Vagina (tissue), 2 donors: ENCODE measurements at regions not wholly inside any gene's neighbourhood (a gene's known extent, or its start where the extent isn't known, plus 50 kb on each side); places are given as distances from the start of the nearest gene placed in this dataset.

ENCODE experiments used
- POLR2A ChIP-seq, 2 donors: fragments of 450-650 bp; IDR thresholded peaks; one replicate each; pipeline ENCODE4 v1.6.1; 2017; ENCODE audit warnings: antibody characterized with exemption in 2 of 2, mild to moderate bottlenecking in 2 of 2, moderate library complexity in 2 of 2
- POLR2AphosphoS5 ChIP-seq, 2 donors: sonication (generic); formaldehyde crosslinking; IDR thresholded peaks; one replicate each; pipeline ENCODE4 v1.9.0; 2017; ENCODE audit warnings: antibody characterized with exemption in 2 of 2, mild to moderate bottlenecking in 2 of 2, low read depth in 1 of 2; ENCODE audit not compliant: insufficient read depth in 1 of 2
- TF ChIP-seq, protein P1 (sequence below), 3 experiments: fragments of 450-650 bp in 2 of 3; fragments of 200-600 bp in 1 of 3; sonication (generic) in 1 of 3; IDR thresholded peaks; one replicate each; pipeline ENCODE4 v1.5.1; 2017 to 2019; ENCODE audit warnings: antibody characterized with exemption in 3 of 3, mild to moderate bottlenecking in 2 of 3, moderate library complexity in 2 of 3

DNA sequence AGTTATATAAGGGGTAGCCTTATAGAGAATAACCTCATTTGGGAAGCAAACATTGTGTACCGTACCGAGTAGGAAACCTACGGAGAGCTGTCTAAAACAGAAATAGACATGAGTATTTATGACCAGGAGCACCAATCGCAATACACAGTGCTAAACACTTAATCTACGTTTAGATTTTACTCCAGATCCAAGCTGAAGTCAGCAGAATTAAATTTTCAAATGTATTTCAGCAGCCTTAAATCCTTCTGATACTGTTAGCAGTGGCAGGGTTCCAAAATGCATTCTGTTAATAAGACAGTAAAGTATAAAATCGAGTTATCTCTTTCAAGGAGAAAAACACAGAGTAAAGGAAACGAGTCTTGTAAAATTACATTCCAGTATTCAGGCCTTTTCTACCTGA is 118.1 kb upstream of the ZNF521 start:
- TF ChIP-seq, protein P1, sequence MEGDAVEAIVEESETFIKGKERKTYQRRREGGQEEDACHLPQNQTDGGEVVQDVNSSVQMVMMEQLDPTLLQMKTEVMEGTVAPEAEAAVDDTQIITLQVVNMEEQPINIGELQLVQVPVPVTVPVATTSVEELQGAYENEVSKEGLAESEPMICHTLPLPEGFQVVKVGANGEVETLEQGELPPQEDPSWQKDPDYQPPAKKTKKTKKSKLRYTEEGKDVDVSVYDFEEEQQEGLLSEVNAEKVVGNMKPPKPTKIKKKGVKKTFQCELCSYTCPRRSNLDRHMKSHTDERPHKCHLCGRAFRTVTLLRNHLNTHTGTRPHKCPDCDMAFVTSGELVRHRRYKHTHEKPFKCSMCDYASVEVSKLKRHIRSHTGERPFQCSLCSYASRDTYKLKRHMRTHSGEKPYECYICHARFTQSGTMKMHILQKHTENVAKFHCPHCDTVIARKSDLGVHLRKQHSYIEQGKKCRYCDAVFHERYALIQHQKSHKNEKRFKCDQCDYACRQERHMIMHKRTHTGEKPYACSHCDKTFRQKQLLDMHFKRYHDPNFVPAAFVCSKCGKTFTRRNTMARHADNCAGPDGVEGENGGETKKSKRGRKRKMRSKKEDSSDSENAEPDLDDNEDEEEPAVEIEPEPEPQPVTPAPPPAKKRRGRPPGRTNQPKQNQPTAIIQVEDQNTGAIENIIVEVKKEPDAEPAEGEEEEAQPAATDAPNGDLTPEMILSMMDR (IDR thresholded peaks at IDR 0.05) = no peak
- TF ChIP-seq POLR2AphosphoS5 (IDR thresholded peaks at IDR 0.05; ENCODE audit: insufficient read depth in 1 of 2, low read depth in 1 of 2) = no peak
- TF ChIP-seq POLR2A (IDR thresholded peaks at IDR 0.05) = no peak
